ENCODE measurements at regions not wholly inside any gene's neighbourhood (a gene's known extent, or its start where the extent isn't known, plus 50 kb on each side); places are given as distances from the start of the nearest gene placed in this dataset.

DNA sequence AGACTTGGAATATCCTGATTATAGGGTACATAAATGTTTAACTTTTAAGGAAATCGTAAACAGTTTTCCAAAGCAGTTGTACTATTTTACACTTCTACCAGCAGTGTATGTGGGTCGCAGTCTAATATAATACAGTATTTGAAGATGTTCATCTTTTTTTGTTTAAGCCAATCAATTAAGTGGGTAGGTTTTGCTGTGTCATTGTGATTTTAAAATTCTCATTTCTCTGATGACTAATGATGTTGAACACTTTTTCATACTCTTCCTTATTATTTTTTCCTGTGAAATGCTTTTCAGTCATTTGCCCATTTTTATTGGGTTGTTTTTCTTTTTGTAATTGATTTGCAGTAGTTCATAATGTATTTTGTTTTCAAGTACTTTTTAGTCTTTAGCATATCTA, 2689.7 kb downstream of the PCDH9 start:
- DNase-seq (ENCODE audit: low read depth, low spot score), result no peak
- Histone ChIP-seq H3K4me1 (ENCODE audit: control insufficient read depth in 1 of 2, insufficient read depth in 2 of 2, low read length in 2 of 2) (no peaks in the 10 kb centered on the region), H3K9me2 (ENCODE audit: insufficient read depth) (no peaks in the 10 kb centered on the region), H3K4me2 (ENCODE audit: low read length) (no peak overlapping the region), H3K27me3 (ENCODE audit: insufficient read depth, low read length) (no peaks in the 10 kb centered on the region), H3K9ac (ENCODE audit: low read length) (no peak overlapping the region), H4K20me1 (ENCODE audit: insufficient read depth) (no peaks in the 10 kb centered on the region), H3K4me3 (replicated peaks in 1 of 2; ENCODE audit: low read depth in 1 of 2, low read length in 2 of 2) (no peak overlapping the region), H3K79me2 (ENCODE audit: insufficient read depth, low read length) (no peaks in the 10 kb centered on the region), H3K27ac (ENCODE audit: low read depth, low read length) (no peak overlapping the region), H2AFZ (ENCODE audit: low read depth, low read length, poor library complexity, severe bottlenecking) (no peak overlapping the region), H3K36me3 (ENCODE audit: control insufficient read depth in 1 of 2, insufficient read depth in 2 of 2, low read length in 2 of 2) (no peaks in the 10 kb centered on the region), H3K9me3 (ENCODE audit: control insufficient read depth in 1 of 2, insufficient read depth in 1 of 2, low read depth in 1 of 2, low read length in 2 of 2) (no peaks in the 10 kb centered on the region)
- CTCF ChIA-PET, result no interaction called here
- intact Hi-C loops (cut with micrococcal nuclease), result no loop called here
- POLR2A ChIA-PET, result no interaction called here
- RAD21 ChIA-PET (ENCODE audit: low non-redundant PET in 1 of 2, low total read pairs in 2 of 2, uncharacterized antibody in 2 of 2, unreplicated experiment in 2 of 2), result no interaction called here
- no peak for ATAC-seq
- BruUV-seq (replicated peaks), result no TSS peak
- no peak for TF ChIP-seq ELF1 (IDR thresholded peaks at IDR 0.05; ENCODE audit: borderline replicate concordance, low read depth)
- TF ChIP-seq POLR2AphosphoS5 (IDR thresholded peaks at IDR 0.05; ENCODE audit: low read depth, low read length), result no peak
- TF ChIP-seq YY1 (IDR thresholded peaks at IDR 0.05; ENCODE audit: extremely low read depth, insufficient replicate concordance, low read depth, low read length), result no peak
- no peak for TF ChIP-seq ATF3 (IDR thresholded peaks at IDR 0.05)
- no peak for TF ChIP-seq EGR1 (IDR thresholded peaks at IDR 0.05; ENCODE audit: low read depth)
- no peak for TF ChIP-seq POLR2A (IDR thresholded peaks at IDR 0.05; ENCODE audit: borderline replicate concordance, extremely low read depth, insufficient read depth, insufficient read length)
- TF ChIP-seq JUND (IDR thresholded peaks at IDR 0.05), result no peak
- TF ChIP-seq, protein P1, sequence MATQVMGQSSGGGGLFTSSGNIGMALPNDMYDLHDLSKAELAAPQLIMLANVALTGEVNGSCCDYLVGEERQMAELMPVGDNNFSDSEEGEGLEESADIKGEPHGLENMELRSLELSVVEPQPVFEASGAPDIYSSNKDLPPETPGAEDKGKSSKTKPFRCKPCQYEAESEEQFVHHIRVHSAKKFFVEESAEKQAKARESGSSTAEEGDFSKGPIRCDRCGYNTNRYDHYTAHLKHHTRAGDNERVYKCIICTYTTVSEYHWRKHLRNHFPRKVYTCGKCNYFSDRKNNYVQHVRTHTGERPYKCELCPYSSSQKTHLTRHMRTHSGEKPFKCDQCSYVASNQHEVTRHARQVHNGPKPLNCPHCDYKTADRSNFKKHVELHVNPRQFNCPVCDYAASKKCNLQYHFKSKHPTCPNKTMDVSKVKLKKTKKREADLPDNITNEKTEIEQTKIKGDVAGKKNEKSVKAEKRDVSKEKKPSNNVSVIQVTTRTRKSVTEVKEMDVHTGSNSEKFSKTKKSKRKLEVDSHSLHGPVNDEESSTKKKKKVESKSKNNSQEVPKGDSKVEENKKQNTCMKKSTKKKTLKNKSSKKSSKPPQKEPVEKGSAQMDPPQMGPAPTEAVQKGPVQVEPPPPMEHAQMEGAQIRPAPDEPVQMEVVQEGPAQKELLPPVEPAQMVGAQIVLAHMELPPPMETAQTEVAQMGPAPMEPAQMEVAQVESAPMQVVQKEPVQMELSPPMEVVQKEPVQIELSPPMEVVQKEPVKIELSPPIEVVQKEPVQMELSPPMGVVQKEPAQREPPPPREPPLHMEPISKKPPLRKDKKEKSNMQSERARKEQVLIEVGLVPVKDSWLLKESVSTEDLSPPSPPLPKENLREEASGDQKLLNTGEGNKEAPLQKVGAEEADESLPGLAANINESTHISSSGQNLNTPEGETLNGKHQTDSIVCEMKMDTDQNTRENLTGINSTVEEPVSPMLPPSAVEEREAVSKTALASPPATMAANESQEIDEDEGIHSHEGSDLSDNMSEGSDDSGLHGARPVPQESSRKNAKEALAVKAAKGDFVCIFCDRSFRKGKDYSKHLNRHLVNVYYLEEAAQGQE (IDR thresholded peaks at IDR 0.05; ENCODE audit: low read depth), result no peak
- no peak for TF ChIP-seq ZBTB33 (IDR thresholded peaks at IDR 0.05; ENCODE audit: extremely low read depth, insufficient replicate concordance, low read length)
- no peak for TF ChIP-seq MAX (IDR thresholded peaks at IDR 0.05)
- no peak for TF ChIP-seq EZH2 (IDR thresholded peaks at IDR 0.05)
- no peak for TF ChIP-seq CTCF (IDR thresholded peaks at IDR 0.05 in 2 of 3, conservative IDR thresholded peaks at IDR 0.05 in 1 of 3; ENCODE audit: borderline replicate concordance in 1 of 3, insufficient read depth in 1 of 3, low read depth in 2 of 3, low read length in 2 of 3)
- TF ChIP-seq SP1 (IDR thresholded peaks at IDR 0.05; ENCODE audit: low read depth), result no peak
- TF ChIP-seq SRF (IDR thresholded peaks at IDR 0.05; ENCODE audit: low read depth), result no peak

Measured in HCT116 (cell line).